Heart right ventricle (tissue), 16 donors: ENCODE measurements at regions not wholly inside any gene's neighbourhood (a gene's known extent, or its start where the extent isn't known, plus 50 kb on each side); places are given as distances from the start of the nearest gene placed in this dataset.
A peak's percentile ranks its signal among the peaks of the same experiment; 100 is the strongest.

ENCODE experiments used
- ATAC-seq, 8 donors: fragments of 200-7000 bp; cut with Tn5 transposase; one replicate each; pipeline ENCODE4 v1.9.1; 2020; ENCODE audit warnings: mild to moderate bottlenecking in 8 of 8, moderate library complexity in 8 of 8, moderate number of reproducible peaks in 1 of 8
- DNase-seq, 2 donors: peaks; one replicate each; pipeline ENCODE4 v3.0.0-alpha.2; 2020
- H3K27ac ChIP-seq, 10 donors: fragments of 200-600 bp; sonication (generic) in 2 of 10; one replicate each; pipeline versions ENCODE4 v1.5.0 to v1.8.0; 2020 to 2022; ENCODE audit warnings: mild to moderate bottlenecking in 3 of 10
- H3K27me3 ChIP-seq, 7 donors: fragments of 200-600 bp; one replicate each; pipeline ENCODE4 v1.8.0; 2021 to 2022; ENCODE audit warnings: mild to moderate bottlenecking in 2 of 7
- H3K36me3 ChIP-seq, 9 donors: fragments of 200-600 bp; sonication (generic) in 1 of 9; one replicate each; pipeline versions ENCODE4 v1.5.0 to v1.8.0; 2020 to 2022; ENCODE audit warnings: mild to moderate bottlenecking in 2 of 9
- H3K4me1 ChIP-seq, 9 donors: fragments of 200-600 bp; sonication (generic) in 1 of 9; one replicate each; pipeline versions ENCODE4 v1.5.0 to v1.8.0; 2020 to 2022; ENCODE audit warnings: mild to moderate bottlenecking in 4 of 9
- H3K4me3 ChIP-seq, 10 donors: fragments of 200-600 bp; sonication (generic) in 2 of 10; one replicate each; pipeline versions ENCODE4 v1.5.0 to v1.8.0; 2020 to 2022; ENCODE audit warnings: mild to moderate bottlenecking in 7 of 10, moderate library complexity in 2 of 10
- H3K9me3 ChIP-seq, 11 donors: fragments of 200-600 bp in 10 of 11; sonication (generic) in 2 of 11; one replicate each; pipeline versions ENCODE4 v1.5.0 to v1.8.0; 2013 to 2022; ENCODE audit warnings: mild to moderate bottlenecking in 2 of 11, control low read depth in 1 of 11, moderate library complexity in 1 of 11
- CTCF ChIP-seq, 9 donors: fragments of 200-600 bp; sonication (generic) in 2 of 9; IDR thresholded peaks; one replicate each; pipeline versions ENCODE4 v1.5.0 to v1.8.0; 2021 to 2022; ENCODE audit warnings: antibody characterized with exemption in 9 of 9, mild to moderate bottlenecking in 5 of 9, moderate library complexity in 1 of 9
- WGBS, 2 donors: extraction: QIAGEN DNeasy Blood & Tissue Kit; methylation state at CpG; one replicate each; pipeline ENCODE4 v1.1.7; 2013; ENCODE audit warnings: inconsistent platforms in 1 of 2; 5-methylcytosine and 5-hydroxymethylcytosine counted together
- intact Hi-C, 10 donors: fragments of 100-400 bp; cut with DNase I; formaldehyde crosslinking; loops; one replicate each; pipeline versions ENCODE4 v1.11.1 to v1.14.2; 2022
- donor health status: Arrhythmogenic right ventricular cardiomyopathy.
- donor health status: ischemic (EF 13 %, LVEDD 7.1; RV severe dilation, severe dysfunction).
- donor health status: healthy with polysubstance abuse.
- donor health status: DM: no; HTN: yes; CAD: no.
- donor health status: DM: no; HTN: no; CAD: no.
- donor health status: ischemic (EF 25% LVEDD 6.9; RV normal size, moderate dysfunction).
- donor health status: ischemic (EF 25% LVEDD 5.7; RV mildly dilated, moderate dysfunction).
- donor health status: healthy.
- donor health status: DM: yes; HTN: yes; CAD: no.
- donor health status: Ischemic cardiomyopathy.
- donor health status: ischemic (EF 35%, LVEDD 5.7; RV mildly dilated, moderate dysfunction).
- donor health status: nonischemic (EF 11% LVEDD 7.7; RV severe dilation, severe dysfunction).
- donor health status: DM: yes; HTN: yes; CAD: no.
- donor health status: PGD.
- donor health status: ischemic (EF 29% LVEDD 5.4; RV normal size, mild dysfunction).
- donor health status: nonischemic (EF 23%, LVEDD 6.1; RV moderate dilation, normal function).

- intact Hi-C loops, result no loop called here
These were observed 68.1 kb upstream of the SPOCK1 start for GRCh38 chr5:137567226-137567625.

GRCh38 chr5:137566780-137567179 lies 67.7 kb upstream of the SPOCK1 start:
- no peak for TF ChIP-seq CTCF (IDR thresholded peaks at IDR 0.05)
- ATAC-seq, result peak in 1 of 8 donors; percentile 32
- Histone ChIP-seq H3K4me1 (peaks cover 14 to 49% (median 43%) of the 10 kb centered on the region in 9 donors), H3K36me3 (no peaks in the 10 kb centered on the region), H3K4me3 (no peak overlapping the region), H3K27me3 (peaks cover 0 to 5% (median 0%) of the 10 kb centered on the region in 7 donors), H3K27ac (peak overlapping the region in 7 of 10 donors; percentile 9 to 78 (median 49)), H3K9me3 (no peaks in the 10 kb centered on the region)
- DNase-seq, result no peak
- 44 to 51% methylated on average over 6 of the region's 6 CpGs for WGBS, 2 donors
- intact Hi-C loops, result no loop called here

More at GRCh38 chr5:137567226-137567625, 68.1 kb upstream of the SPOCK1 start:
- WGBS, 2 donors, result 55 to 69% methylated on average over 7 of the region's 7 CpGs
- Histone ChIP-seq H3K4me3 (no peak overlapping the region), H3K9me3 (no peaks in the 10 kb centered on the region), H3K4me1 (peaks cover 14 to 49% (median 43%) of the 10 kb centered on the region in 9 donors), H3K36me3 (no peaks in the 10 kb centered on the region), H3K27me3 (peaks cover 0 to 6% (median 0%) of the 10 kb centered on the region in 7 donors), H3K27ac (peak overlapping the region in 7 of 10 donors; percentile 9 to 78 (median 49))
- TF ChIP-seq CTCF (IDR thresholded peaks at IDR 0.05), result no peak
- ATAC-seq (peak in 3 of 8 donors; percentile 23 to 54 (median 49)), DNase-seq (peak in 1 of 2 donors; percentile 21)

DNA sequence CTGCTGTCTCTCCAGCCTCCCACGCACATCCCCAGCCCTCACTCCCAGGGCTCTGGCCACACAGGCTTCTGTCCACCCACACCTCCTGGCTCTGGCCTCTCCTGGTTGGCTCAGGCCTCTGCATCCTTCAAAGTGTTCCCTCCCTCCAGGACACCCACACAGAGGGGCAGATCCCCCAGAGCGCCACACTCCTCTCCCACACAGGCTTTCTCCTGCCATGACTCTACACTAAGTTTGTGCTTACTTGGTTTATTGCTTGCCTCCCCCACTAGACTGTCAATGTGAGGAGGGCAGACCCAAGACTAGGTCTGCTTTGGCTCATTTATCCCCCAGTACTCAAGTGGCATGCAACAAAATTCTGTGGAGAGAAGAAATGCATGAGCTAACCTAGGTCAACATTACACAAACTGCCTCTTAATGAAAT lies 67.0 kb upstream of the SPOCK1 start:
- intact Hi-C loops, result no loop called here
- Histone ChIP-seq H3K4me3 (no peak overlapping the region), H3K27me3 (peaks cover 0 to 5% (median 0%) of the 10 kb centered on the region in 7 donors), H3K27ac (peak overlapping the region in 3 of 10 donors; percentile 53 to 78 (median 59)), H3K36me3 (no peaks in the 10 kb centered on the region), H3K4me1 (peaks cover 14 to 49% (median 43%) of the 10 kb centered on the region in 9 donors), H3K9me3 (no peaks in the 10 kb centered on the region)
- DNase-seq (no peak), ATAC-seq (peak in 2 of 8 donors; percentile 37 to 39)
- WGBS, 2 donors, result 77 to 88% methylated on average over 2 of the region's 2 CpGs
- no peak for TF ChIP-seq CTCF (IDR thresholded peaks at IDR 0.05)

DNA sequence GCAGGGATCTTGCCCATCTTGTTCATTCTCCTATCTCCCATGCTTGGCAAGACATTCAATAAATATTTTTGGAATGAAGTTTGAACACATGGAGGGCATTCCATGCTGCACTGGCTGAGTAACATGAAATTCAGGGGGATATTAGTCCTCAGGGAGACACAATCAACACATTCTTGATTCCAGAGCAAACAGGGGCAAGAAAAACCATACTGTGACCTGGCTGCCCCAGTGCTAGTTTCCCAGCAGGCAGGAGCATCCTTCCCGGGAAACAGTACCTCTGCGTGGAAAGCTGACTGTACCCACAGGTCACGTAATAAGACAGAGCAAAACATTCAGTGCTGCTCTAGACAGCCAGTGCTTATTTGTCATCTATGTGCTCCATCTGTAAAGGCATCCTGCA lies 66.3 kb upstream of the SPOCK1 start:
- intact Hi-C loops, result no loop called here
- H3K9me3 ChIP-seq, result no peaks in the 10 kb centered on the region
- WGBS, 2 donors, result 56 to 61% methylated on average over 3 of the region's 3 CpGs
- no peak overlapping the region for H3K4me3 ChIP-seq
- ATAC-seq, result no peak
- H3K4me1 ChIP-seq, result peaks cover 14 to 49% (median 43%) of the 10 kb centered on the region in 9 donors
- DNase-seq, result no peak
- no peak for TF ChIP-seq CTCF (IDR thresholded peaks at IDR 0.05)
- H3K27ac ChIP-seq, result peak overlapping the region in 3 of 10 donors; percentile 53 to 78 (median 59)
- H3K27me3 ChIP-seq, result peaks cover 0 to 5% (median 0%) of the 10 kb centered on the region in 7 donors
- H3K36me3 ChIP-seq, result no peaks in the 10 kb centered on the region
